ENCODE measurements at regions not wholly inside any gene's neighbourhood (a gene's known extent, or its start where the extent isn't known, plus 50 kb on each side); places are given as distances from the start of the nearest gene placed in this dataset.

- TF ChIP-seq ERG (CRISPR knock-in tag; IDR thresholded peaks at IDR 0.05), result no peak
- TF ChIP-seq HMGA2 (CRISPR knock-in tag; IDR thresholded peaks at IDR 0.05), result no peak
- no peak for TF ChIP-seq ZNF281 (CRISPR knock-in tag; IDR thresholded peaks at IDR 0.05)
- no peak for TF ChIP-seq JAZF1 (CRISPR knock-in tag; IDR thresholded peaks at IDR 0.05)
- no peak for TF ChIP-seq ZNF138 (CRISPR knock-in tag; conservative IDR thresholded peaks at IDR 0.05)
- TF ChIP-seq AFF4 (CRISPR knock-in tag; IDR thresholded peaks at IDR 0.05; ENCODE audit: borderline replicate concordance), result no peak
Observed at GRCh38 chr6:11282875-11283274, 50.4 kb upstream of the NEDD9 start (continued).

Measured in WTC11 (cell line).